ENCODE measurements at regions not wholly inside any gene's neighbourhood (a gene's known extent, or its start where the extent isn't known, plus 50 kb on each side); places are given as distances from the start of the nearest gene placed in this dataset.

GRCh38 chr9:557601-558201 lies 283.8 kb upstream of the DMRT1 start:
- Histone ChIP-seq H3K4me3 (no peak overlapping the region), H3K27ac (no peak overlapping the region), H3K27me3 (no peaks in the 10 kb centered on the region), H3K36me3 (no peaks in the 10 kb centered on the region), H3K9me3 (no peaks in the 10 kb centered on the region), H3K4me1 (peaks cover 0 to 40% (median 11%) of the 10 kb centered on the region in 12 donors)
- intact Hi-C loops (cut with DNase I): loop anchor here in 1 of 10 donors (10.0 kb wide), 1 partner anchor 47 kb away; no protein-coding TSS in a partner anchor
- ATAC-seq: no peak
- TF ChIP-seq CTCF (IDR thresholded peaks at IDR 0.05) (no peak), POLR2A (IDR thresholded peaks at IDR 0.05) (no peak)
- DNase-seq: no peak
- WGBS, 4 donors: 91 to 92% (median 92%) methylated on average over 9 of the region's 9 CpGs

GRCh38 chr9:561427-561826 lies 280.1 kb upstream of the DMRT1 start:
- Histone ChIP-seq H3K9me3 (peaks cover 0 to 6% (median 0%) of the 10 kb centered on the region in 12 donors), H3K36me3 (no peaks in the 10 kb centered on the region), H3K4me3 (no peak overlapping the region), H3K4me1 (peaks cover 0 to 46% (median 11%) of the 10 kb centered on the region in 12 donors), H3K27me3 (no peaks in the 10 kb centered on the region), H3K27ac (no peak overlapping the region)
- no peak for TF ChIP-seq CTCF (IDR thresholded peaks at IDR 0.05)
- no peak for TF ChIP-seq POLR2A (IDR thresholded peaks at IDR 0.05)
- peak in 1 of 4 donors; percentile 24 for ATAC-seq
- no peak for DNase-seq
- intact Hi-C loops (cut with DNase I): loop anchor here in 2 of 10 donors (5.0 kb wide), 2 partner anchors 36 to 89 kb away; no protein-coding TSS in a partner anchor
- 35 to 64% (median 52%) methylated on average over 1 of the region's 1 CpG for WGBS, 4 donors

GRCh38 chr9:563200-563599 lies 278.3 kb upstream of the DMRT1 start:
- Histone ChIP-seq H3K4me1 (peaks cover 0 to 36% (median 12%) of the 10 kb centered on the region in 12 donors), H3K4me3 (no peak overlapping the region), H3K36me3 (no peaks in the 10 kb centered on the region), H3K9me3 (peaks cover 0 to 13% (median 0%) of the 10 kb centered on the region in 12 donors), H3K27me3 (no peaks in the 10 kb centered on the region), H3K27ac (peak overlapping the region in 8 of 12 donors; percentile 3 to 62 (median 27))
- WGBS, 4 donors: 45 to 58% (median 51%) methylated on average over 1 of the region's 1 CpG
- intact Hi-C loops (cut with DNase I): loop anchor here in 2 of 10 donors (5.0 kb wide), 2 partner anchors 34 to 91 kb away; no protein-coding TSS in a partner anchor
- TF ChIP-seq POLR2A (IDR thresholded peaks at IDR 0.05) (no peak), CTCF (IDR thresholded peaks at IDR 0.05) (no peak)
- ATAC-seq (peak in 1 of 4 donors; percentile 12), DNase-seq (no peak)

GRCh38 chr9:565528-565927 lies 276.0 kb upstream of the DMRT1 start:
- 91 to 96% (median 94%) methylated on average over 6 of the region's 6 CpGs for WGBS, 4 donors
- no peak overlapping the region for H3K27ac ChIP-seq
- ATAC-seq (no peak), DNase-seq (no peak)
- H3K27me3 ChIP-seq: no peaks in the 10 kb centered on the region
- intact Hi-C loops (cut with DNase I): no loop called here
- H3K36me3 ChIP-seq: no peaks in the 10 kb centered on the region
- no peak overlapping the region for H3K4me3 ChIP-seq
- H3K4me1 ChIP-seq: peaks cover 0 to 44% (median 14%) of the 10 kb centered on the region in 12 donors
- TF ChIP-seq POLR2A (IDR thresholded peaks at IDR 0.05) (no peak), CTCF (IDR thresholded peaks at IDR 0.05) (no peak)
- peaks cover 0 to 13% (median 0%) of the 10 kb centered on the region in 12 donors for H3K9me3 ChIP-seq

Data from heart left ventricle (tissue), 16 donors.